GM12874 (cell line): ENCODE measurements at regions not wholly inside any gene's neighbourhood (a gene's known extent, or its start where the extent isn't known, plus 50 kb on each side); places are given as distances from the start of the nearest gene placed in this dataset.

Source experiments
- CTCF ChIP-seq: IDR thresholded peaks from 2 replicates; pipeline ENCODE4 v1.5.1; 2011; ENCODE audit warnings: low read depth, mild to moderate bottlenecking, control low read depth, low read length, moderate library complexity; ENCODE audit not compliant: insufficient read depth

GRCh38 chr2:123036300-123036699, 988.8 kb upstream of the CNTNAP5 start:
- TF ChIP-seq CTCF, result no peak

GRCh38 chr2:123040506-123040905, 984.6 kb upstream of the CNTNAP5 start:
- no peak for TF ChIP-seq CTCF

GRCh38 chr2:123043458-123043857, 981.6 kb upstream of the CNTNAP5 start:
- TF ChIP-seq CTCF, result no peak

- TF ChIP-seq CTCF, result no peak
Observed at GRCh38 chr2:123045713-123046112, 979.4 kb upstream of the CNTNAP5 start.

GRCh38 chr2:123047186-123047585, 977.9 kb upstream of the CNTNAP5 start:
- no peak for TF ChIP-seq CTCF

GRCh38 chr2:123051136-123051535, 974.0 kb upstream of the CNTNAP5 start:
- TF ChIP-seq CTCF, result no peak

GRCh38 chr2:123061534-123061933, 963.6 kb upstream of the CNTNAP5 start:
- no peak for TF ChIP-seq CTCF

GRCh38 chr2:123073371-123073770, 951.7 kb upstream of the CNTNAP5 start:
- no peak for TF ChIP-seq CTCF
